GM21576 (cell line): ENCODE measurements at regions not wholly inside any gene's neighbourhood (a gene's known extent, or its start where the extent isn't known, plus 50 kb on each side); places are given as distances from the start of the nearest gene placed in this dataset.
"Not testable (repeated sequence)": the region's sequence is repeated elsewhere in the genome, so short reads cannot be mapped to it uniquely, and the experiment has no call there.

Source experiments
- ATAC-seq: cut with Tn5 transposase; IDR thresholded peaks from one replicate; pipeline ENCODE4 v1.9.1; 2021; ENCODE audit warnings: mild to moderate bottlenecking, moderate library complexity; ENCODE audit not compliant: unreplicated experiment

DNA sequence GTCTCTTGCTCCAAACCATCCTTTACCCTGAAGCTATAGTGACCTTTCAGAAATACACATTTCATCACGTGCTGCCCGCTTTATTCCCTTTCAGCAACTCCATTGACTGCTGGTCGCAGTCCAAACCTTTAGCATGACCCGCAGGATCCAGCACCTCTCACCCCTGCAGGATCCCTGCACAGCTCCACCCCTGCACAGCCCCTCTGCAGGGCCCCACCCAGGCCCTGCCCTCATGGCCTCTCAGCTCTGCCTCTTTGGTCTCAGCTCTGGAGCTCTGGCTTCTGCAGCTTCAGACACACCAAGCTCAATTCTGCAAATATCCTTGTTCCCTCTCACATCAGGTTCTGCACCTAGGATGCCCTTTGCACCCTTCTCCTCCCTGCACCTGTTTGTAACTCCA, 264.9 kb upstream of the C1orf174 start:
- ATAC-seq: no peak

DNA sequence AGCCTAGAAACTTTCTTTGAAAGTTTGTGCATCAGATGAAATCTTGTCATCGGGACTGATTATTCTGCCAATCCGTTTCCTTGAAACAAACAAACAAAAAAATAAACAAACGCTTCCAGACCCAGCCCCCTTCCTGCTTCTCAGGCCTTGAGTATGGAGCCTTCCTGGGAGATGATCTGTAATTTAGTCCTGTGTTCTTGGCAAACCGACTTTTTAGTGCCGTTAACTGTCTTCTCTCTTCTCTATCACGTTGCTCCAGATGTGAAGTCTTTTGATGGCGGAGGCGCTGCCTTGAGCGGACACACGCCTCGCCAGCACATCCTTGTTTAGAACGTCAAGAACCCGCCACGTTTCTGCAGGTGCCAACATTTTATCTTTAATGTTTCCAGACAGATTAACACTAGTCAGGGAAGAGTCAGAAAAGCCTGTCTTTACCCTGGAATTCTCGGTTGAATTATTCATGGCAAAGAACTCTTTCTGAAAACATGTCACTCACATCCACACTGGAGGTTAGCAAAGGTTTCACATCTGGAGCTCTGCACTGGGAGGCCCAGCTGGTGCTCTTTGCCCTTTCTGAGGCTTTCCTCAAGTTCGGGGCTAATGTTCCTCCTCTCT, 265.7 kb upstream of the C1orf174 start:
- no peak for ATAC-seq

GRCh38 chr1:4166713-4167112, 266.6 kb upstream of the C1orf174 start:
- ATAC-seq: no peak

DNA sequence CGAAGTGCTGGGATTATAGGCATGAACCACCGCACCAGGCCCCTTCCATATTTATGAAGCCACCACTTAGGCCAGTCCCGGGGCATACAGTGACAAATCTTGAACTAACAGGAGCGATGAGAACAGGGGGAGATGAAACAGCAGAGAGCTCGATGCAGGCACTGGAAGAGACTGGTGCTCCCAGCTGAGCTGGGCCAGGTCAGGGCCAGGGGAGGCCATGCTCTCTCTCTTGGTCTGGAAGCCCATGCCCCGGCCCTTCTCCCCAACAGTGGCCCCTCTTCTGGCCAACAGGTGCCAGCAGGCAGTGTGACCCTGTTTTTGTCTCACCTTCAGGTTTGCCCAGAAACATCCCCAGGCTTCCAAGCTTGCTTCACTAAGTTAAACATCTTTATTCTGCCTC, 269.9 kb upstream of the C1orf174 start:
- ATAC-seq: no peak

GRCh38 chr1:4170548-4171340, 270.7 kb upstream of the C1orf174 start:
- no peak for ATAC-seq

DNA sequence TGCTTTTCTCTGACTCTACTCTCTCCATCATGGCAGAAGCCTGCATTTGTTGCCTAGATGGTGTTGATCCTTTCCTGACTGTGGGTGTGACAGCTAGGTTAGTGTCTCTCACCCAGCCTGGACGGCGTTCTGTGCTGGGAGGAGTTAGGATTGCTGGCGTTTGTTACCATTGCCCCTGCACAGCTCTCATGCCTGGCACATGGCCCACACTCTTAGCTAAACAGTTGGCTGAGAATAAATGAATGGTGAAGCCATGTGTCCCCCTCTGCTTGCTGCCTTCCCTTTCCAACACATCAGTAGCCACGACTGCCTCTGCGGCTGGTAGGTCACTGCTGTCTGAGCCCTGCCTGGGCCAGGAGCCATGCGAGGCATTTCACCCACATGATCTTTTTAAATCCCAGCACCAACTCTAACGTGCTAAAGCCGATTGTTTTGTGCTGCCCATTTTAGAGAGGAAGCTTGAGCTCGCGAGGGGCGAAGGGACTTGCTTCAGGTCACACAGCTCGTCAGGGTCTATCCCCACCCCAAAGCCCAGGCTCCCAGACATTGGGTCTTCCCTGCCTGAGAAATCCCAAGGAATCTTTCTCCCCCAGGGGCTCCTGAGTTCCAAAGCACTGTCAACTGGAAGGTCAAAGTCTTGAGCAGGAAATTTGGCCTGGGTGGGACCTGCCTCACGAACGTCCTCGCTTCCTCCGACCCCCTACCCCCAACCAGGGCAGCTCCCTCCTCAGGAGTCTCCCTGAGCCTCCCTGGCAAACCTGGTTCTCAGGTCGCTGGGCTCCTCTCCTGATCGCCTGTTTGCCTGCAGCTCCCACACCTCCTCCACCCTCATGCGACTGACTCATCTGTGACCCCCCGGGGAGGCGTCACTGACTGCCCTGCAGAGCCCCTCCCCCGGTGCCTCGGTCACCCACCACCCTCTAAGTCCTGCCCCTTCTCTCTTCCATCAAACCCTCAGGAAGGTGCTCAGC, 271.7 kb upstream of the C1orf174 start:
- no peak for ATAC-seq

DNA sequence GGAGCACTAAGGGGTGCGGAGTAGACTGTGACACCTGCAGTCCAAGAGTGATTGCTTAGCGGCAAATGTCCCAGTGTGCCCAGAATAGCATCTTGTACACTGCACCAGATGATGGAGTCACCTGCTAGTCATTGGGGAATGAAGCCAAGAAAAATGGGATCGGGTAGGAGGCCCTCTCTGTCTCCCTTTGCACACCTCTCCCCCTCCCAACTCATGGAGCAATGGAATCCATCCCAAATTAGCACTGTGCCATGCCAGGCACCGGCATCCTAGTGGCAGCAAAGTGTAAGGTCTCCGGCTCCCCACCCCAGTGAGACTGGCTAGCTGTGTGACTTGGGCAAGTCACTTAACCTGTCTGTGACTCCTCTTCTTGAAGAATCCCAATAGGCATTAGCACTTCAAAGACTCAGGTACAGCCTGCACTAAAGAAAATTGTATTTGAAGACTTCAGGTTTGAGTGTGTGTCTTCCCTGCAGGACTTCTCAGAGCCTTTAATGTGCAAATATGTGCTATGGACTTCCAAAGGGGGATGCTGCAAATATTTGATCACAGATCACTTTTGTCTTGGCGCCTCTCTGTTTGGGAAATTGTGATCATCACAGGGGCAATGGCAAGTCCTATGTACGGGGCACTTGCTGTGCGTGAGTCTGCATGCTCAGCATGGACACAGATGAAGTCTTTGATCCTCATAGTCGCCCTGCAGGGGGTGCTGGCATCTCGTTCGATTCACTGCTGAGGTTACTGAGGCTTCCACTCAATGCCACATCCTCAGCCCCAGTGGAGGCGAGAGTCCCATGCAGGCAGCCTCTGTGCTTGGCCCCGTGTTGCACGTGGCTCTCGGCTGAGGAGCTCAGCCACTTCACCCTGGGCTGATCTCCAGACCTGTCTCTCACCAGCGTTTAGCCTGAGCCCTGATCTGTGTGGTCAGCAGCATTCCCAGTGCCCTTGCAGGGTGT, 272.9 kb upstream of the C1orf174 start:
- no peak for ATAC-seq

- no peak for ATAC-seq
Observed at GRCh38 chr1:4173731-4174130, 273.7 kb upstream of the C1orf174 start.

DNA sequence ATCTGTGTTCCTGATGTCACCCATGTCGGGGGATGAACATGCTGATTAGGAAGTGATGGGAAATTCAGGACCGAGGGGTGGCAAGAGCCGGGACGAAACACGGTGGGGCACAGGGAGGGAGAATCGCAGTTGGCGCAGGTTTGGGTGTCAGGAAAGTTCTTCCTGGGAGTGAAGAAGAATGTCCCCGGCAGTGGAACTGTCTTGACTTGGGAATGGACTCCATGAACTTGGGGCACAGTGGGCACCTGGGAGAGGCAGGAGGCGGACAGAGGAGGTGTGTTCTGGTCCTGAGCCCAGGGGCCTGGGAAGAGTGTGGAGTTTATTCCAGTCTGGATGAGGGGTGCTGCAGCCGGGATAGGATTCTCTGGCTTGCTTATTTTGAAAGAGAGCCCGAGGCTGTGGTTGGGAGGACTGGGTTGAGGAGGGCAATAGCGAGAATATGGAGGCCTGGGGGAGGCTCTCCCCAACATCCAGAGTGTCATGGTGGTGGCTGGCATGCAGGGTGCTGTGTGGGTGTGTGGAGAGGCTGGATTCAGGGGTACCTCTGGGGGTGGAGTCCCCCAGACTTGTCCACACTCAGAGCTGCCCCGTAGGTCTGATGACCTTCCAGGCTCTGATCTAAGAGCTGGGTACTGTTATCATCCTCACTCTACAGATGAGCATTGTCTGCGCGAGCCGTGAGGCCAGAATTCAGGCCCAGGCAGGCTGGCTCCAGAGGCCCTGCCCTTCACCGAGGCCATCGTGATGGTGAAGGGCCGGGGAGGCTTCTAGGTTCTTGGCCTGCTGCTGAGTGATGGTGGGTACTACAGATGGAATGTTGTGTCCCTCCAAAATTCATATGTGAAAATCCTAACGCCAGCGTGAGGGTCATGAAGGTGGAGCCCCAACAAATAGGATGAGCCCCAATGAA, 274.5 kb upstream of the C1orf174 start:
- ATAC-seq: no peak

DNA sequence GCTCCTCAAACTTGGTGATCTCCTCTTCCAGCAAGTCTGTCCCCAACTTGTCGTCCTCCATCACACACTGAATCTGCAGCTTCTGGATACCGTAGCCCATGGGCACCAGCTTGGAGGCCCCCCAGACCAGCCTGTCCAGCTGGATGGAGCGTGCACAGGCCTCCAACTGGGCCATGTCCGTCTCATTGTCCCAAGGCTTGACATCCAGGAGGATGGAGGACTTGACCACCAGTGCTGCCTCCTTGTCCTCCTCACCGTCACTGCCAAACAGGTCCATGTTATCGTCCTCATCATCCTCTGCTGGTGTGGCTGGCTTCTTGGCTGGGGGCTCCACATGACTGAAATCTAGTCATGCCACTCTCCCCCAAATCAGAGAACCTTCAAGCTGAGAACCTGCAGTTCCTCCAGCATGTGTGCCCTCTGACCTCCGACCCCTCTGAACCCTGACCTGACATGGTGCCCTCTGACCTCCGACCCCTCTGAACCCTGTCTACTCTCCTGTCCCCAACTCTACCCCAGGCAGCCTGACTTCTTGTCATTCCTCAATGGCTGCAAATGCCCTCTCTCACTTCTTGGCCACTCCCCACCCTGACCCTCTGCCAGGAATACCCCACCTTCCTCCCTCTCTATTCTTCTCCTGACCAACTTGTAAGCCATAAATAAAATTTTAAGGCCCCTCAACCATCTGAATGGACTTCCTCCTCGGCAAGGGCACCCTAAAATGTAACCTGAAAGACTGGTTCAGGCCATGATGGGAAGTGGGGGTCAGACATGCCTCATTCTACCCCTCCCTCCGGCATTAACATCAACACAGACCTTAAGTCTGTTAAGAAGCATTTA, 275.7 kb upstream of the C1orf174 start:
- ATAC-seq: no peak

GRCh38 chr1:4176841-4177240, 276.8 kb upstream of the C1orf174 start:
- ATAC-seq: no peak

DNA sequence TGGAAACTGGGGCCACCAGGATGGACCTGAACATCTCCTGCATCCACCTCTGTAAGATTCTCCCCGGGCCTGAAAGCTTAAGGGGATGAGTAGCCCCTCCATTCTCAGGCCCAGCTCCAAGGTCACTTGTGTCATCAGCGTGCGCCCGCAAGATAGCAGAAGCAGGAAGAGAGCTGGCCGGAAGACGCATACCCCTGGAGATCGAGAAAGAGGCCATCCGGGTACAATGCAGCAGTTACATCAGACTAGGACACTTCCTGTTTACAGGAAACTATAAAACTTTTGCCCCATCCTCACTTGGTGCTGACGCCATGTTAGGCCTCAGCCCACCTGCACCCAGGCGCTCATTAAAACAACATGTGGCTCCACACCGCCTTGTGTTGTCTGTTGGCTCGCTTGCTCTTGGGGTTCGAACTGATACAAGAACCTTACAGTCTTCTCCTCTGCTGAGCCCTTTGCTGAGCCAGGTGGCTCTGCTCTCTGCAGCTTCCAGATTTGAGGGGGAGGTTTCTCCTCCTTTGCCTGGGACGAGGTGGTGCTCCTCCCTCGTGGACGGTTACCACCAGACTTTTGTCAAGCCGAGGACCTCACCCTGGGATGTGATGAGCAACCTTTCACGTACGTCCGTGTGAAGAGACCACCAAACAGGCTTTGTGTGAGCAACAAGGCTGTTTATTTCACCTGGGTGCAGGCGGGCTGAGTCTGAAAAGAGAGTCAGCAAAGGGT, 277.5 kb upstream of the C1orf174 start:
- no peak for ATAC-seq

DNA sequence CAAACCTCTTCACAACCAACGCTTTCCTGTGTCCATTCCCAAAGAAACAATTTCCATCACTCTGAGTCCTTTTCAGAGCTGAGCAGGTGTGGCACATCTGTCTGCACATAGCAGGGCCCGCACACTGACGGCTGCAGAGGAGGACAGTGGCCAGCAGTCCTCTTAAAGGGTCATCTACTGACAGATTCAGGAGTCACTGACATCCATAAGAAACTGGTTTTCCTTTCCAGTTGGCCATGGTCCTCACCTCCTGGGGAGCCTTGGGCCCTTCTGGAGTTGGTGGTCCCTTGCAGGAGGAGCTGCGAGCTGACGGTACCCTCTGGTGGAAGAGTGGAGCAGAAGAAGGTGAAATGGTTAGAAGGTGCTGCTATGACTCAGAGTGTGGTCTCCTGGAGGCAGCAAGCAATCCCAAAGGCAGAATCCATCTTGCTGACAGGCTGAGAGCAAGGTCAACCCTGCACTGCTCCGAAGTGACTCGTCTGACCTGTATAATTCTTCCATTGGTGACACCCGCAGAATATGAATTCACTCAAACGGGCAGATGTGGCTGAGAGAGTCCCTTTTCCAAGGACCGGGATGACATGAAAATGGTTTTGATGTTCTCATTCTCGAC, 278.5 kb upstream of the C1orf174 start:
- ATAC-seq: no peak

DNA sequence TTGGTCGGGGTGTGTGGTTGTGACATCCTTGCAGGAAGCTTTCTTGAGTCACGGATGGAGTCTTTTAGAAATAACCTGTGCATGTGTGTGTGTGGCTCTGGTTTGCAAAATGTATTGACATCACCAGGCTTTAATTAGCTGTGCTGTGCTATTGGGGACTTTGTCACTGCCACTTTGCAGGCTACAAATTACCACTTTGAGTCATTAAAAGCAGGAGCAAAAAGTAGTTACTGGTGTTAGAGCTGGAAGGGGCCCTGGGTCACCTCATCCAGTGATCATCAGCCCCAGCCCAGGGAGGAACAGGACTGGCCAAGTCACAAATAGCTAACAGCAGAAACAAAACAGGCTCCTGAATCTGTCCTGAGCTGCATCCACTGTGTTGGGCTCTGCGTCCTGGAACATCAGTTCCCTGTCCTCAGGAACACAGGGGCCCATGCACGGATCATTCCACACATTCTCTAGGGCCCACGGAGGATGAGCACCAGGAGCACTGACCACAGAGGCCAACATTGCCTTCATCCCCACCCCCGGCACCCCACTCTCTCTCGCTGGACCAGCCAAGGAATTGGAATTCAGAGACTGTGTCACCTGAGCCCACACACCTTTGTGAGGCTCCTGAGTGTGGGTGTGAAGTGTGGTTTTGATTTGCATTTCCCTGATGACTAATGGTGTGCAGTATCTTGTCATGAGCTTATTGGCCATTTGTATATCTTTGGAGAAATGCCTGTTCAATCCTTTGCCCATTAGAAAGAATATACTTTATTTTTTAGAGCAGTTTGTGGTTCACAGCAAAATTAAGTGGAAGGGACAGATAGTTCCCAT, 280.1 kb upstream of the C1orf174 start:
- ATAC-seq: no peak

DNA sequence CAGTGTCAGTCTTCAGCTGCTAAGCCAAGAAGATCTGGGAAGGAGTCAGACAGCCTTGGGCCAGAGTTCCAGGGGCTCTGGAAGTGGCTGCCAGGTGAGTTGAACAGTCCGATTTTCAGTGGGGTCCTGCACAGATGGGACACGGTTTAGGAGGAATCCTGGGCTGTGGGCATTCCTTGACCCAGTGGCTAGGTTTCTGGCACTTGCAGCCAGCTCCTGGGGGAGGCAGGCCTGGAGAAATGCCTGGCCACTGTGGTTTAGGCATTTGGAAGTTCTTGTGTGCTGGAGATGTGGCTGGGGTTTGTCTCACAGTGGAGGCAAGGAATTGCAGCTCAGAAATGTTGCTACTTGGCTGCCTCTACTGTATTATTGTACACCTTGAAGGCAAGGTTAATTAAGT, 286.4 kb upstream of the C1orf174 start:
- ATAC-seq: not testable (repeated sequence)

DNA sequence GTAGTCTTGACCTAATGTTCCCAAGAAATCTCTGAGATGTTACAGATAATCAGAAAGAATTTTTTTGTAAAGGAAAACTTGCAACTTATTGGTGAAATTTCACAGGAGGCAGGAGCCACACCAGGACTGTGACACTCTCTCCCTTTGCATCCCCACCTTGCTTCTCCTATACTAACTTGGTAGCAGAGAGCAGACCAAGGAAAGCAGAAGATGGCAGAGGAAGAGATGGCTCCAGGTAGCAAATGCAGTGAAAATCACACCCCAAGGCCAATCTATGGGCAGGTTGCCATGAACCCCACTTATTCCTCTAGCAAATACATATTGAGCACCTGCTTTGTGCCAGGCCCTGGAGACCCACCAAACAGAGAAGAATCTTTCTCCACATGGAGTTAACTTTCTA, 303.4 kb upstream of the C1orf174 start:
- no peak for ATAC-seq

DNA sequence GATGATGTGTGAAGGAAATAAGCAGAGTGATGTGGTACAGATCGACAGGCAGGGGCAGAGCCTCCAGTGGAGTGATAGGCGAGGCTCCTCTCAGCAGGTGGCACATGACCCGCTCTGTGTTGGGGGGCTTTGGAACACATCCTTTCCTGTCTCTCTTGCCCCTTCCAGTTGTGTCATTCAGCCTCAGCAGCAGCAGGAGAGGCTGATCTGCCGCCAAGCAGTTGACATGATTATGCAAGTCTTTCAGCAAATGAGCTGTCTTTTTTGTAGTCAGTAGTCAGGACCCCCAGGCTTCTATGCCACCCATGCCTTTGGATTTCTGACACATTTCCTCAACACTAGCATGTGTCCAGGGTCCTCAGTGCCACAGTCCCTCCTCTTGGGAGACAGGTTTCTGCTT, 307.1 kb upstream of the C1orf174 start:
- no peak for ATAC-seq
